ENCODE measurements at regions not wholly inside any gene's neighbourhood (a gene's known extent, or its start where the extent isn't known, plus 50 kb on each side); places are given as distances from the start of the nearest gene placed in this dataset.

DNA sequence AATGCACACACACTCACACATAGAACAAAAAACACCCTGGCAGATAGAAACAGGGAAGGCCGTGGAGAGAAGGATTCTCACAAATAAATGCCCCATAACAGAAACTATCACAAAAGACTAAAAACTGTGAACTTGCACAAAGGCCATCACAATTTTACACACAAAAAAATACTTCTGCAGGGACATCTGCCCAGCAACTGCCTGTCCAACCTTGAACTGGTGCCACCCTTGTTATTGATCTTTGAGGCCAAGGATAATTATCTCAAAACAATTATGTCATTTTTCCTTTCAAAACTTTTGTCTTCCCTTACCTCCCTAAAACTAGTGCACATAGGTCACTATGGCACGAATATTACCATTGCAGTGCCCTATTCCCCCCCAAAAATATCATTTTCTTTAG lies 143.8 kb upstream of the KCTD3 start:
- TF ChIP-seq GATA2 (IDR thresholded peaks at IDR 0.05; ENCODE audit: low read depth, low read length) (no peak), GATA3 (IDR thresholded peaks at IDR 0.05; ENCODE audit: low read depth, low read length) (no peak)

DNA sequence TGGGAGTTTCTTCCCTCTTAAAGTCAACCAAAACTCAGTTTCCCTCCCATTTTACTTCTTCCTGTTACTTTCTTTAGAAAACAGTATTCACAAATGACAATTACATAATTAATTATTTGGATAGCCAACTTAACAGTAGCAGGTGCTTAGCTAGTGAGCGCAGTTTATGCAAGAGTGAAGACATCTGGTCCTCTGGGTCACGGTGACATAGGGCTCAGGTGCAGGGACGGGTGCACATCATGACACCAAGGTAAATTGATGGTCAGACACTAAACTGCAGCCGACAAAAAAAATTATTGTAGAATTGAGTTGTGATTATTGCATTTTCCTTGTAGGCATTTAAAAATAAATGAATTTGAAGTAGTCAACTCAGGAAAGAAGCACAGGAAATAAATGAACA lies 142.0 kb upstream of the KCTD3 start:
- TF ChIP-seq GATA2 (IDR thresholded peaks at IDR 0.05; ENCODE audit: low read depth, low read length) (no peak), GATA3 (IDR thresholded peaks at IDR 0.05; ENCODE audit: low read depth, low read length) (no peak)

DNA sequence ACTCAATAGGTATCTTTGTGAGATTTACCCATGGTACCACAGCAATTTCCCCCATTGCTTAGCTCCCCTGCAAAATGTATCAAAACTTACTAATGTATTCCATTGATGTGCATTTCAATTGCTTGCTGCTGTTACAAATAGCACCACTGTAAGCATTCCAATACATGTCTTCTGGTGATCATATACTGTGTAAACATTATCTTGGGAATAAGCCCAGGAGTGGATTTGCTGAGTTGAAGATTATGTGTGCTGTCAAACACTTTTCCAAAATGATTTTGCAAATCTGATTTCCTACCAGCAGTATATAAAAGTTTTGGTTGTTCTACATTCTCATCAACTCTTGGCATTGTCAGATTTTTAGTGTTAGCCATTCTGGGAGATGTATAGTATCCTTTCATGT lies 141.0 kb upstream of the KCTD3 start:
- TF ChIP-seq GATA3 (IDR thresholded peaks at IDR 0.05; ENCODE audit: low read depth, low read length) (no peak), GATA2 (IDR thresholded peaks at IDR 0.05; ENCODE audit: low read depth, low read length) (no peak)

DNA sequence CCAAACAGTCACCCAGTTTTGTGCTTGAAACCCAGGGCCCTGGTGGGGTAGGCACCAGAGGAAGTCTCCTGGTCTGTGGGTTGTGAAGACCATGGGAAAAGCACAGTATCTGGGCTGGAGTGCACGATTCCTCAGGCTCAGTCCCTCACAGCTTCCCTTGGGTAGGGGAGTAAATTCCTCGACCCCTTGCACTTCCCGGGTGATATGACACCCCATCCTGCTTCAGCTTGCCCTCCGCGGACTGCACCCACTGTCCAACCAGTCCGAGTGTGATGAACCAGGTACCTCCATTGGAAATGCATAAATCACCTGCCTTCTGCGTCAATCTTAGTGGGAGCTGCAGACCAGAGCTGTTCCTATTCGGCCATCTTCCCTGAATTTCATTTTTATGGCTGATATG lies 133.9 kb upstream of the KCTD3 start:
- TF ChIP-seq GATA3 (IDR thresholded peaks at IDR 0.05; ENCODE audit: low read depth, low read length) (no peak), GATA2 (IDR thresholded peaks at IDR 0.05; ENCODE audit: low read depth, low read length) (no peak)

DNA sequence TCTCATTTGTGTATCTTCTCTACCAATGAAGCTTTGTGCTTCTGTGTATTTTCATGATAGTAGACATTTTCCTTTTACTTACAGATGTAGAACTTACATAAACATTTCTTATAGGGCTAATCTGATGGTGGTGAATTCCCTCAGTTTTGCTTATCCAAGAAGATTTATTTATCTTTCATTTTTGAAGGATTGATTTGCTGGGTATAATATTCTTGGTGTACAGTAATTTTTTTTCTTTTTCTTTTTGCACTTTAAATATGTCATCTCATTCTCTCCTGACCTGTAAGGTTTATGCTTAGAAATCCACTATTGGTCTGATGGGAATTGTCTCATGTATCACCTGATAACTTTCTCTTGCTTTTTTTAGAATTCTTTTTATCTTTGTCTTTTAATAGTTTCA lies 127.6 kb upstream of the KCTD3 start:
- TF ChIP-seq GATA2 (IDR thresholded peaks at IDR 0.05; ENCODE audit: low read depth, low read length) (no peak), GATA3 (IDR thresholded peaks at IDR 0.05; ENCODE audit: low read depth, low read length) (no peak)

DNA sequence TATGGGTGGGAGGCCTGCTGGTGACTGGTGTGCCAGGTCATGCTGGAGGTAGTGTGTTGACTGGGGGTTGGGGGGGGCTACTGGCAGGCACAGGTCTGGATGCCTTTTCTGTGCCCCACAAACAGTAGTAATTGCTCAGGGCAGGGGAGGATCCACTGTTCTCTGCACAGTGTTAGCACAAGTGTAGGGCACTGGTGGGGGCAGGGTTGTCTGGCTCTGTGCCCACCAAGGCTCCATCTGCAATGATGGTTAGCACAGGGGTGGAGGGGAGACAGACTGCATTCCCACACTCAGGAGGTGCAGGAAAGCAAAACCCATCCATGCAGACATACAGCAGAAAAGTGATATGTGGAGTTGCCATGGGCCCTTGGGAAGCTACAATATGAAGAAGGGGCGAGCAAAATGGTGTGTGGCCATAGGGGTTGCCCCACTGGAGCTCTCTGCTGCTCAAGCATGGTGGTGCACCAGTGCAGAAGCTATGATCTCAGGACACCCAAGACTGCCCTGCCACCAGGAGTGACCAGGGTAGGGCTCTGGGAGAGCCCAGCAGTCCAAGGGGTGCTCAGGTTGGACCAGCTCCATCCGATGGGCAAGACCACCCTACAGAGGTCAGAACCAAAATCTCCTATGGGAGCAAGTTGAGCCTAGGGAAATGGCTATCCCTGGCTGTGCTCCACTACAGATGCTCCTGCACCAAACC lies 122.2 kb upstream of the KCTD3 start:
- TF ChIP-seq GATA2 (IDR thresholded peaks at IDR 0.05; ENCODE audit: low read depth, low read length) (no peak), GATA3 (IDR thresholded peaks at IDR 0.05; ENCODE audit: low read depth, low read length) (no peak)

DNA sequence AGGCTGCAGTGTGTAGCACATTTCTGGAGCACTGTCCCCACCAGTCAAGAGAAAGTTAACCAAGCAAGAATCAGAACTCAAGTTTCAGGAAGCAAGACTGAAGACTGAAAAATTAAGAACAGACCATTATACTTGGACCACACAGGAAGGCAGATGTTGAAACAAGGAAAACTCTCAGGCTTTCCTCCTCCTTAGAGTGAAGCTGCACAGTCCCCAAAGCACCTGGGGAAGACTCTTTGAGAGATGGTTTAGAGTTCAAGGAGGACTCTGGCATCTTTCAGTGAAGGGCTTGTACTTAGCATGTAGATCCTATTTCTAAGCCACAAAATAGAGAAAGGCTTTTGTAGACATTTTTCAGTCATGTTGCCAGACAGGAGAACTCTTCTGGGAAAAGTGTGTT lies 113.7 kb upstream of the KCTD3 start:
- no peak for TF ChIP-seq GATA3 (IDR thresholded peaks at IDR 0.05; ENCODE audit: low read depth, low read length)
- no peak for TF ChIP-seq GATA2 (IDR thresholded peaks at IDR 0.05; ENCODE audit: low read depth, low read length)

DNA sequence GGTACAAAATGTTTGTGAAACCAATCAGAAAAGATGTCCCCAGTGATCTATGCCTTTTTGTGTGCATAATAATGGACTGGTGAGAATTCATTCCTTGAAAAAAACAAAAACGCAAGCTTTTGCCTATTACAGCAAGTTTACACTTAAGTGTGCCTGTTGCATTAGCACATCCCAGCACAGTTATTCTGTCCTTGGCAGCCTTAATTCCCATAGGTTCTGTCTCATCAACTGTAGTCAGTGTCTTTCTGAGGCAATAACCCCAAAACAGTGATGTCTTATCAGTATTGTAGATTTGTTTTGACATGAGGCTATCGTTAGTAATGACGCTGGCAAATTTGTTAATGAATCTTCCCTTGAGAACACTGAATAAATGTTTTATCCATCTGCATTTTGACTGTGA lies 109.9 kb upstream of the KCTD3 start:
- no peak for TF ChIP-seq GATA2 (IDR thresholded peaks at IDR 0.05; ENCODE audit: low read depth, low read length)
- TF ChIP-seq GATA3 (IDR thresholded peaks at IDR 0.05; ENCODE audit: low read depth, low read length), result no peak

DNA sequence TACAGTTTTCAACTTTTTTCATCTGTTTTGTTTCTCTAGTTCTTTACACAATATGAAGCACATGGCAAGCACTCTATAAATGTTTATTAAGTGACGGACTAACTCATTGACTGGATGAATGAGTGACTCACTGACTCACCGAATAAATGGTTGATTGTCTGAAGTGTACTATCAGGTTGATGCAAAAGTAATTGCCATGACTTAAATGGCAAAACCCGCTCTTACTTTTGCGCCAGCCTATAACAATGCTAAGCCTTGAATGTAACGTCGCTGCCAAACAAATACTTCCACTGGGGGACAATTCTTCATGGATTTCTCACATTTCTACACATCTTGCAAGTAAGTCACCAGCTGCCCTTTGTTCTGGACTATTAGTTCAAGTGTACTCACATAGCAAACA lies 109.0 kb upstream of the KCTD3 start:
- no peak for TF ChIP-seq GATA2 (IDR thresholded peaks at IDR 0.05; ENCODE audit: low read depth, low read length)
- no peak for TF ChIP-seq GATA3 (IDR thresholded peaks at IDR 0.05; ENCODE audit: low read depth, low read length)

DNA sequence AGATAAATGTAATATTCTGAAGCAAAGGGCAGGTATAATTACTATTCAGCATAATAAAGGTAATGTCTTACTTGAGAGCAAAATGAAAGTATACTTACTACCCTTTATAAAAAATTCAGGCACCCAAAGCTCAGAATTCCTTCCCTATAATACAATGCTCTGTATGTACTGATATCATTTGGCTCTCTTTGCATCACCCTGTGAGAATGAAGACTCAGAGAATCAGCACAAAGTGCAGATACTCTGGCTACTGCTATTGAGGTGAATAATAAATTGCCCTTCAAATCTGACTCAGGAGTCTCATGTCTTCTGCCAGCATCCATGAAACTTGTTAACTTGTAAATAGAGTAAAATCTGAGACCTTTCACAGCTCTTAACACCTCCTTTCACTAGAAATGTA lies 108.5 kb upstream of the KCTD3 start:
- TF ChIP-seq GATA2 (IDR thresholded peaks at IDR 0.05; ENCODE audit: low read depth, low read length) (no peak), GATA3 (IDR thresholded peaks at IDR 0.05; ENCODE audit: low read depth, low read length) (no peak)

DNA sequence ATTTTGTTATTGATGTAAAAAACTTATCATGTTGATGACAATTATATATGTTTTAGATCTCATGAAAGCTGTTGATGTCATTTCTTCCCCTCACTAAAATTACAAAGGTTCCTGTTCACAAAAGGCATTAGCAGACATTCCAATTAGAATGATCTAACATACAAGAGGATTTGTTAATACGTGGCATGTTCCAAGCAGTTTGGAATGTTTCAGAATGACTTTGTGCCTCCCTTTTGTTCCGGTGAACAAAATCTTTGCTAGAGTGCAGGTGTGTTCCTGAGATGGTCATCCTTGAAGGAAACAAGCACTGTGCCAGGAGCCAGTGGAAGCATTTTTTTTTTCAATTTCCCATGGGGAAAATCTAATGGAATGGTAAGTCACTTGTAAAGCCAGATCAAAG lies 108.0 kb upstream of the KCTD3 start:
- no peak for TF ChIP-seq GATA3 (IDR thresholded peaks at IDR 0.05; ENCODE audit: low read depth, low read length)
- TF ChIP-seq GATA2 (IDR thresholded peaks at IDR 0.05; ENCODE audit: low read depth, low read length), result no peak

DNA sequence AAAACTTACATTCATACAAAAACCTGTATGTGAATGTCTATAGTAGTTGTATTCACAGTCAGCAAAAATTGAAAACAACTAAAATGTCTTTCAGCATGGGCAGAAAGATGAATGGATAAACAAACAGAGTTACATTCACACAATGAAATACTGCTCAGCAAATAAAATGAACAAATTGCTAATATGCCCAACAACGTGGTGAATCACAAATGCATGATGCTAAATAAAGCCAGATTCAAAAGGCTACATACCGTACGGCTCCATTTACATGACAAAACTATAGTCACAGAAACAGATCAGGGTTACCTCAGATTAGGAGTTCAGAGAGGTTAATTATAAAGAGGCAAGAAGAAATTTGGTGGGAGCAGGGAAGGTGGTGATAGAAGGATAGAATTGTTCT lies 100.7 kb upstream of the KCTD3 start:
- TF ChIP-seq GATA3 (IDR thresholded peaks at IDR 0.05; ENCODE audit: low read depth, low read length) (no peak), GATA2 (IDR thresholded peaks at IDR 0.05; ENCODE audit: low read depth, low read length) (no peak)

DNA sequence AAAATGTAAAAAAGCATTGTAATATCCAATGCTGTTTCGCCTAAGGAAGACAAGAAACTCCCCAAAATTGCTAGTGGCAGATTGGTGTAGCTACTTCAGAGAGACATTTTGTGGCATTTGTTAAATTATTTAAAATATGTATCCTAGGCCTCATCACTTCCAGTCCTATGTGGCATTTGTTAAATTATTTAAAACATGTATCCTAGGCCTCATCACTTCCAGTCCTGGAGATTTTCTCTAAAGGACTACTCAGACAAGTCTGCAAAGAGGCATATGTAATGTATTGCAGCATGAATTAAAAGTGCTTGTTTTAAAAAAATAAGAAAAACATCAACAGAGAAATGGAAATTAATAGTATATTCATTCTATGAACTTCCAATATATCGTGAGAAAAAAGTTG lies 95.6 kb upstream of the KCTD3 start:
- no peak for TF ChIP-seq GATA2 (IDR thresholded peaks at IDR 0.05; ENCODE audit: low read depth, low read length)
- no peak for TF ChIP-seq GATA3 (IDR thresholded peaks at IDR 0.05; ENCODE audit: low read depth, low read length)

DNA sequence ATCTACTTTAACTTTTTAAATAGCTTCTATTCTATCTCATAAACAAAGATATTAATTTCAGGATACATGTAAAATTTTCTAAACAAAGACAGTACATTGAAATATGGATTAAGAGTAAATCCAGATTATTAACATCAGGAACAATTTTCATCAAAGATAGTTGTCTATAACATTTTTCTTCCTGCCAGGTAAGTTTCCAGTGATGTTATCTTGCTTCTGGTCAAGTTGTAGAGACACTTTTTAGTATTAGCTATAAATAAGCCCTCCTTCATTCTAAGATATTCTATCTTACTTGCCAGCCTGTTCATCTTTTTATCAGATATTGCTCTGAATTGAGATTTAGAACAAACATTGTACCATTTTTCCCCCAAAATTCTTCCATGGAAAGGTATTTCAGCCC lies 94.4 kb upstream of the KCTD3 start:
- TF ChIP-seq GATA2 (IDR thresholded peaks at IDR 0.05; ENCODE audit: low read depth, low read length), result no peak
- no peak for TF ChIP-seq GATA3 (IDR thresholded peaks at IDR 0.05; ENCODE audit: low read depth, low read length)

DNA sequence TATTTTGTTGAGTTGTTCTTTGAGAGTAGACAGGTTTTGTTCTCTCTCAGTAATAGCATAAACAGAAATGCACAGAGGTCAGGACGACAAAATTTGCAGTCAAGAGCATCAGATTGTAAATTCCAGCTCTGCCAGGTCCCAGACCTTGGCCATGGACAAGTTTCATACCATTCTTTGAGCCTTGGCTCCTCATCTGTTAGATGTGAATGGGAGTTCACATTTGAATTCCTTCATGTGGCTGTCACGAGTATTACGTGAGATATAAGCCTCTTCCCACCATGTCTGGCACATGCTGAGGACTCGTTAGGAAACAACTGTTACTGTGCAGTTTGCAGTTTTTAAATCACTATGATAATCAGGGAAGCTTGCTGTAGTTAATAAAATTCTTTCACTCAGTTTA lies 93.2 kb upstream of the KCTD3 start:
- TF ChIP-seq GATA3 (IDR thresholded peaks at IDR 0.05; ENCODE audit: low read depth, low read length) (no peak), GATA2 (IDR thresholded peaks at IDR 0.05; ENCODE audit: low read depth, low read length) (no peak)

DNA sequence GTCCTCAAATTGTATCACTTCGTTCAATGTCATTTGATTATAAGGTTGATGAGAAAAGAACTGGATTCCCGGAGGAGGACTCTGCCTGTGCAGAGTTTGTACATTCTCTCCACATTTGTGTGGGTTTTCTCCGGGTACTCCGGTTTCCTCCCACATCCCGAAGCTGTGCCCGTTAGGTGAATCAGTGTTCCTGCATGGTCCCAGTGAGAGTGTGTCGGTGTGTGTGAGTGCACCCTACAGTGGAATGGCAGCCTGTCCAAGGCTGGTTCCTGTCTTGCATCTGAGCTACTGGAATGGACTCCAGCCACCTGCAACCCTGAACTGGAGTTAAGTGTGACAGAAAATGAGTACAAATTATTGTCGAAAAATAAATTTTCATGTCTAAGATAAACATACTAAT lies 92.2 kb upstream of the KCTD3 start:
- TF ChIP-seq GATA3 (IDR thresholded peaks at IDR 0.05; ENCODE audit: low read depth, low read length), result no peak
- TF ChIP-seq GATA2 (IDR thresholded peaks at IDR 0.05; ENCODE audit: low read depth, low read length), result no peak

Measured in SH-SY5Y (cell line).